Stimulated activated CD4-positive, alpha-beta T cell treated with anti-CD3 and anti-CD28 coated beads, TNF-alpha, amount 100 ng/mL, for 4 hours (primary cell): ENCODE measurements at regions not wholly inside any gene's neighbourhood (a gene's known extent, or its start where the extent isn't known, plus 50 kb on each side); places are given as distances from the start of the nearest gene placed in this dataset.
"Not testable (repeated sequence)": the region's sequence is repeated elsewhere in the genome, so short reads cannot be mapped to it uniquely, and the experiment has no call there.

Source experiments
- DNase-seq, 3 experiments: peaks; one replicate each; pipeline ENCODE4 v3.0.0-alpha.2; 2020; ENCODE audit warnings: low read depth in 3 of 3

GRCh38 chrX:39692796-39693195 lies 405.0 kb downstream of the BCOR start:
- no peak for DNase-seq

- DNase-seq = no peak
These were observed 404.5 kb downstream of the BCOR start for GRCh38 chrX:39693298-39693697.

- not testable (repeated sequence) for DNase-seq
These were observed 395.1 kb downstream of the BCOR start for GRCh38 chrX:39702636-39703035.

- no peak for DNase-seq
These were observed 394.5 kb downstream of the BCOR start for GRCh38 chrX:39703307-39703706.

GRCh38 chrX:39704590-39704989 lies 393.2 kb downstream of the BCOR start:
- DNase-seq = no peak

GRCh38 chrX:39705290-39705689 lies 392.5 kb downstream of the BCOR start:
- no peak for DNase-seq

- DNase-seq = no peak
These were observed 388.4 kb downstream of the BCOR start for GRCh38 chrX:39709364-39709763.

GRCh38 chrX:39709812-39710211 lies 387.9 kb downstream of the BCOR start:
- DNase-seq = no peak

GRCh38 chrX:39710776-39711175 lies 387.0 kb downstream of the BCOR start:
- no peak for DNase-seq

- DNase-seq = no peak
These were observed 383.3 kb downstream of the BCOR start for GRCh38 chrX:39714471-39714870.

GRCh38 chrX:39716401-39716800 lies 381.4 kb downstream of the BCOR start:
- DNase-seq = no peak

- no peak for DNase-seq
These were observed 380.8 kb downstream of the BCOR start for GRCh38 chrX:39716802-39717540.

- DNase-seq = no peak
These were observed 378.8 kb downstream of the BCOR start for GRCh38 chrX:39718981-39719380.

GRCh38 chrX:39720945-39721344 lies 376.8 kb downstream of the BCOR start:
- no peak for DNase-seq

- no peak for DNase-seq
These were observed 376.0 kb downstream of the BCOR start for GRCh38 chrX:39721566-39722279.

- no peak for DNase-seq
These were observed 373.2 kb downstream of the BCOR start for GRCh38 chrX:39724544-39724943.

- no peak for DNase-seq
These were observed 372.6 kb downstream of the BCOR start for GRCh38 chrX:39725114-39725513.

- no peak for DNase-seq
These were observed 371.7 kb downstream of the BCOR start for GRCh38 chrX:39725928-39726619.

GRCh38 chrX:39726771-39727170 lies 371.0 kb downstream of the BCOR start:
- DNase-seq = no peak

- DNase-seq = no peak
These were observed 369.7 kb downstream of the BCOR start for GRCh38 chrX:39728025-39728424.

- no peak for DNase-seq
These were observed 368.7 kb downstream of the BCOR start for GRCh38 chrX:39728852-39729598.
